HG02763 (cell line): ENCODE measurements at regions not wholly inside any gene's neighbourhood (a gene's known extent, or its start where the extent isn't known, plus 50 kb on each side); places are given as distances from the start of the nearest gene placed in this dataset.
"Not testable (repeated sequence)": the region's sequence is repeated elsewhere in the genome, so short reads cannot be mapped to it uniquely, and the experiment has no call there.

Source experiments
- ATAC-seq: cut with Tn5 transposase; IDR thresholded peaks from one replicate; pipeline ENCODE4 v1.9.1; 2021; ENCODE audit warnings: mild to moderate bottlenecking, moderate library complexity; ENCODE audit not compliant: unreplicated experiment

GRCh38 chr3:82423268-82424030 is 662.0 kb upstream of the GBE1 start:
- ATAC-seq, result no peak

DNA sequence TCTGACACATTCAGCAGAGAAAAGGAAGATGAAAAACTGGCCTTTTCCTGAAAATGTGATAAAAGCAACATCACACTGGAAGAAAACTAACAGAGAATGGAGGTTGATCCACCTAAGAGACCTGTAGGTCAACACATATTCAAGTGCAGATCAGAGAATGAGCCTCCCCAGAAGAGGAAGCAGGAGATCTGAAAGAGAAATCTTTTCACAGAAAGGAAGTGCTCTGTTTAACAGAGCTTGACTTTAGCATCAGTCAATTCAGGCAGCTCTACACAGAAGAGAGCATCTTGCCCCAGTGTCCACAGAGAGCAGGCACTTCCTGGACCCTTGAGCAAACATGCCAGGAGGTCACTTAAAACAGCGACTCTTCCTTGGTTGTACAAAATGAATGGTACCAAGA is 655.4 kb upstream of the GBE1 start:
- no peak for ATAC-seq

GRCh38 chr3:82416349-82416748 is 654.9 kb upstream of the GBE1 start:
- ATAC-seq, result no peak

- ATAC-seq, result no peak
These were observed 651.7 kb upstream of the GBE1 start for GRCh38 chr3:82413171-82413570.

DNA sequence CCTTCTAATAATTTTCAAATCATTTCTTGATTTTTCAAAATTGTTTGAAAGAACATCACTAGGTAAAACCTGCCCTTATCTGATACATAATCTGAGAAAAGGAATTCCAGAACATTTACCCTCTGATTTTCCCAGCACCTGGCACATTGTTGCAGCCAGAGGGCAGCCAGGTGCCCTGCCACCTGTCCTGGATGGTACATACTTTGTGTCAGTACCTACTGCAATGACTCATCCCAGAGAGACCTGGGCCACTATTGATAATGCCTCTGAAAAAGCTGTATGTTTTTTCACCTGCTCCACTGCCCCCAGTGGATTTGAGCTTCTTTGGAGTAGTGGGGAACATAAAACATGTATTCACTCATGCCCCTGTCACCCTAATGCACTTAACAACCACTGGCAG is 648.9 kb upstream of the GBE1 start:
- ATAC-seq, result no peak

DNA sequence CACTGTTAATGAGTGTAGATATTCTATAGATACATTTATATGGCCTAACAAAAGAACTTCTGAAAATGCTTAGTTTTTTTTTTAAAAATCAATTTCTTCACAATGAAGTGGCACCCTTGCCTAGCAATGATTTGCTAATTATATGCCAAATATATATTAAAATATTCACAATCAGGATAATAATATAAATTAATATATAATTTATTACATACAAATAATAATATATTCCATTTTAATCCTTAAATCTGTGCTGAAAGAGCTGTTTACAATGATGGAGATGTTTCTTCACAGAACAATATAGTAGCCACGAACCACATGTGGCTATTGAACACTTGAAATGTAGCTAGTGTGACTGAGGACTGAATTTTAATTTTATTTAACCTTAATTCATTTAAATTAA is 648.4 kb upstream of the GBE1 start:
- no peak for ATAC-seq

DNA sequence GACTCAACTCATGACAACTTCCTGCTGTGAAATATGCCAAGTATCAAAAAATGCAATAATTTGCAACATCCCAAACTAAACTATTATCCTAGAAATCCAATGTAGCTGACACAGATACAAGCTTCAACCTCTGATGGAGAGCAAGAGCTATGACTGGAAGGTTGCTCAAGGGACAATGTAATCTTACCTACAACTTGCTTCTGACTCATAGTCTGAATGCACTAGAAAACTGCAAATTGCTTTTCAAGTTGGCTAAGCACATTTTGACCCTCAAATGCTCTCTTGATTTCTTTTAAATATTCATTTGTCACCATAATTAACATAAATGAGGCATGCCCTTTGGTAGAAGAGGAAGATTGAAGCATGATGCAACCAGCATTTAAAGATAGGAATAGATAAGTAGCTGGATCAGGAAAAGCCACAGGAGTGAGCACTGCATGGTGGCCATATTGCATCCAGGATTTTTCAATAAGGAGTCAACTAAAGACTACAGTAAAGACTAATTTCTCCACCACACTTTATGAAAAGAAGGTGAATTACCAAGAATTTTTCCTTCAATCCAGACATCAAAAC is 630.8 kb upstream of the GBE1 start:
- ATAC-seq, result no peak

- ATAC-seq, result no peak
These were observed 629.4 kb upstream of the GBE1 start for GRCh38 chr3:82390868-82391267.

DNA sequence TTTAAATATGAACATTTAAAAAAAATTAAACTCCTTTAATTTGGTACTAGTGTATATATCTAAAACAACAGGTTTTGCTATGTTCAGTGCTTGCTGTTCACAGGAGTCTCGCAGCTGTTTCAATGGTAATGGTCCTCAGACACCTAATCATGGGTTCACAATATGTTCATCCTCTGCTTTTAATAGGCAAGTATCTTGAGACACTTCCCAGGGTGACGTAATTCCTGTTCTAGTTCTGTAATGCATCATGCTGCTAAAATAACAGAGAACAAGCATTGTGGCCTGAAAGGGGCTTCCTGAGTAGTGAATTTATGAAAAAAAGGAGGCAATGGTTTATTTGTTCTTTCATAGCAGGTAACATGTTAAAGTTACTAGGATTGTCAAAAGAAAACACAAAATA is 625.2 kb upstream of the GBE1 start:
- no peak for ATAC-seq

DNA sequence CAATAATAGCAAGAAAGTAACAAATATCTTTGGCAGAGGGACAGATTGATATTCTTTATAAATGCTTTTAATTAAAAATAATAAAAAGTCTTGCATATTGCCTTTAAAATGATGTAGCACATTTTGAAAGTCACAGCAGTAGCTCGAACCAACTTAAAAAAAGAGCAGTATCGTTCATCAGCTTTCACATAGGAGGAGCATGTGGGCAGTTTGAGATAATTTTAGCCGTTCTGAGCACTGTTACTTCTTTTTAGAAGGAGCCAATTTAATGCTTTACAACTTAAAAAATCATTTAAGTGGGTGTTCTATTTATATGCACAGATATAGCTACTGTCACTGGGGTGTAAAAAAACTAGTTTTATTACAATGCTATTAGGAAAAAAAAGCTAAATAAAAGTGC is 622.7 kb upstream of the GBE1 start:
- ATAC-seq, result no peak

DNA sequence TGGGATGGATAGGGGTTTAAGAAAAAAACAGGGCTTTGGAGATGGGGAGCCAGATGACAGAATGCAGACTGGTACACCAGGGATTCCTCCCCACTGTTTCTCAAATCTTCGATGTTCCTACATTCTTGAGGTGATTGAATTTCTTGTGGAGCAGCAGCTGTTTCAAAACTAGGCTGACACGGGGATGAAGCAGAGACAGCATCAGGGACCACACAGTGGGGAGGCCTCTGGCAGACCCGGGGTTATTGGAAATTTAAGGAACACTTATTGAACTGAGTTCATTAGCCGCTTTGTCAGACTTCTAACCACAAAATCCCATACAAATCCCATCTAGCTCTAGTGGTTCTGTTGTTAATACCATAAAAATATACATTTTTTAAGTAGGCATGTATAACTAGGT is 621.4 kb upstream of the GBE1 start:
- ATAC-seq, result no peak

GRCh38 chr3:82378392-82378791 is 616.9 kb upstream of the GBE1 start:
- no peak for ATAC-seq

GRCh38 chr3:82376883-82377282 is 615.4 kb upstream of the GBE1 start:
- no peak for ATAC-seq

- ATAC-seq, result not testable (repeated sequence)
These were observed 612.4 kb upstream of the GBE1 start for GRCh38 chr3:82373833-82374232.

DNA sequence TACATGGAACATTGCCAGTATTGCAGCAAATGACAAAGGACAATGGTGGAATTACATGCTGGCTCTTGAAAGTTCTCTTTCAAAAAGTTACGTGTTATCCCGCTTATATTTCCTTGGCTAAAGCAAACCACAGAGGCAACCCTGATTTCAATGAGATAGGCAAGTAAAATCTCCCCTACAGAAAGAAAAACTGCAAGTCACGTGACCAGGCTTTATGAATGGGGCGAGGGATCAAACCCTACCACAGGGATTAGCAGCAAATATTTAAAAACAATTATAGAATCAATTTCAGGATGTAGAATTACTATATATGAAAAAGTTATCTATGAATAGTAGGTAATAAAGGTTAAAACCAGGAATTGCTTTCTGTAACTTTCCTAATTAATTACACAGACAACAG is 603.4 kb upstream of the GBE1 start:
- no peak for ATAC-seq

DNA sequence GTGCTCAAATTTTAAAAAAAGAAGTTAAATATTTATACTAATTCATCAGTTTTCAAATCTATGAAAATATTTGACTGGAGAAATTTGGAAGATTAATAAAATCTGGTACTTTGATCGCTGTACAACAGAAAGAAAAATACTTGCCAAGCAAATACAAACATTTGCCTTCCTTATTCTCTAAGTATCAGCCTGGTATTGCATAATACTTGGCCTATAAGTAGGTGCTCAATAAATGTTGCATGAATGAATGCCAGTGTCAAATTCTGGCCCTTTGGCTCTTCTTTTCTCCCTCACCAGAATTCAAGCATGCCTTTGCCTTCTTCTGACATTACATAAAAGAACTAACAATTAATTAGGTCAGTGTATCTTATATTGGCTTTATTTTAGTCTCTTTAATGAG is 601.7 kb upstream of the GBE1 start:
- no peak for ATAC-seq

GRCh38 chr3:82355228-82355627 is 593.8 kb upstream of the GBE1 start:
- no peak for ATAC-seq

- ATAC-seq, result no peak
These were observed 592.8 kb upstream of the GBE1 start for GRCh38 chr3:82354228-82354627.

DNA sequence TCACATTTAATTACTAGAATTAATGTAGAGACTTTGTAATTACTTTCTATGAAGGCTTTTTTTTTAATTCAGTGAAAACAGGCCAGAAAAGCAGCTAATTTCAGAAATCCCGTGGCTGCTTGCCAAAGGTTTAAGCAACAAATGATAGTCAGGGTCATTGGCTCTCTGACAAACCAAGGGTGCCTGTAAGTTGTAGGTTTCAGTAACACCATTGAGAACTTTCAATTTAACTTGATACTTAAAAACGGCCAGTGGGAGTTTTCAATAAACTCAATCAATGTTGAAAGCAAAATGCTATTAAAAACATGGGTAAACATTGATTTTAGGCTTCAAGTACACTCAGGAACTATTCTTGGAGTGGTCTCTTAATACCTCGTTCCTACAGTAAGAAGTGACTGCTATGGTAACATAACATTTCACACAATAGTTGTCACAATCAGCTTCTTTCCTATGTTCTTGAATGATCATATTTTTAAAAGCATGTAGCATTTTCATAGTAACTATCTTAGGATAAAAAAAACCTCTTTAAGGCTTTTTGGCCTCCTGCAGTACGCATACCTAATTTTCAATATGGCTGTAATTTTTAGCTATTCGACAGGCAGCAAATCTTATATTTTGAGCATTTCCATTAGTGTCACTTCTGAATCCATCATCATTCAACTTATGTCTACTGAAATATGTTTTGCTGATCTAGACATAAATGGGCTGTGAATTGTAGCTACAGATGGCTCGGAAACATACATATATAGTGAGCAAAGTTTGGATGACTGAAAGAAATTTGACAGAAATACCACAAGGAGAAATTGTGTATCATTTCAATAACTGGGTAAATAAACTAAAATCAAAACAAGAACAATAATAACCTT is 592.1 kb upstream of the GBE1 start:
- no peak for ATAC-seq

- no peak for ATAC-seq
These were observed 586.1 kb upstream of the GBE1 start for GRCh38 chr3:82347585-82347984.

GRCh38 chr3:82342521-82342920 is 581.1 kb upstream of the GBE1 start:
- no peak for ATAC-seq

DNA sequence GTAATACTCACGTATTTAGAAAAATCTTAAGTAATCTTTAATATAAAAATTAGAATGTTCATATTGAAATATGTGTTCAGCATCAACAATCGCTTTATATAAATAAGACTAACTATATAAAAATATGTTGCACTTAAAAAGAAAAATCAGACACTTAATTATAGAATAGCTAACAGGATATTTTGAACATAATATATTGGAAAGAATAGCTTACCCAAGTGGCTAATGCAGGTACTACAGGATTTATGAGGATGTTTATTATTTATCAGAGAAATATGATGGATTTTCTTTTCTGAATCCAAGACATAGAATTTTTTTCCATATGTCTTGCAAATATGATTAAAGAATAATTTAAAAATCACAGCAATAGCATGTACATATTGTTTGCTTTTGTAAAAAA is 567.9 kb upstream of the GBE1 start:
- no peak for ATAC-seq
